Fibroblast of the aortic adventitia (primary cell): ENCODE measurements at regions not wholly inside any gene's neighbourhood (a gene's known extent, or its start where the extent isn't known, plus 50 kb on each side); places are given as distances from the start of the nearest gene placed in this dataset.

Experiments used
- DNase-seq: peaks from one replicate; pipeline ENCODE4 v3.0.0-alpha.2; 2010; ENCODE audit warnings: low read depth
- H3K4me3 ChIP-seq: 2 replicates; pipeline ENCODE4 v1.5.1; 2011; ENCODE audit warnings: low read depth, mild to moderate bottlenecking, control low read depth, low read length, moderate library complexity
- CTCF ChIP-seq: IDR thresholded peaks from 2 replicates; pipeline ENCODE4 v1.5.1; 2011; ENCODE audit warnings: mild to moderate bottlenecking, low read length, control low read depth, inconsistent platforms; ENCODE audit not compliant: insufficient read depth

GRCh38 chr7:47670729-47671128, 88.8 kb upstream of the TNS3 start:
- no peak overlapping the region for H3K4me3 ChIP-seq
- no peak for TF ChIP-seq CTCF
- no peak for DNase-seq

- no peak for DNase-seq
- H3K4me3 ChIP-seq: no peak overlapping the region
- no peak for TF ChIP-seq CTCF
These were observed 88.0 kb upstream of the TNS3 start for GRCh38 chr7:47669901-47670384.

- no peak overlapping the region for H3K4me3 ChIP-seq
- peak; percentile 29 for TF ChIP-seq CTCF
- DNase-seq: peak; percentile 96
These were observed 87.4 kb upstream of the TNS3 start for GRCh38 chr7:47669178-47669891.

- peak; percentile 37 for DNase-seq
- TF ChIP-seq CTCF: no peak
- no peak overlapping the region for H3K4me3 ChIP-seq
These were observed 84.4 kb upstream of the TNS3 start for GRCh38 chr7:47666164-47666862.

- DNase-seq: no peak
- H3K4me3 ChIP-seq: no peak overlapping the region
- TF ChIP-seq CTCF: no peak
These were observed 82.8 kb upstream of the TNS3 start for GRCh38 chr7:47664650-47665195.

- H3K4me3 ChIP-seq: no peak overlapping the region
- DNase-seq: no peak
- no peak for TF ChIP-seq CTCF
These were observed 81.9 kb upstream of the TNS3 start for GRCh38 chr7:47663851-47664250.
